ENCODE measurements at regions not wholly inside any gene's neighbourhood (a gene's known extent, or its start where the extent isn't known, plus 50 kb on each side); places are given as distances from the start of the nearest gene placed in this dataset.

DNA sequence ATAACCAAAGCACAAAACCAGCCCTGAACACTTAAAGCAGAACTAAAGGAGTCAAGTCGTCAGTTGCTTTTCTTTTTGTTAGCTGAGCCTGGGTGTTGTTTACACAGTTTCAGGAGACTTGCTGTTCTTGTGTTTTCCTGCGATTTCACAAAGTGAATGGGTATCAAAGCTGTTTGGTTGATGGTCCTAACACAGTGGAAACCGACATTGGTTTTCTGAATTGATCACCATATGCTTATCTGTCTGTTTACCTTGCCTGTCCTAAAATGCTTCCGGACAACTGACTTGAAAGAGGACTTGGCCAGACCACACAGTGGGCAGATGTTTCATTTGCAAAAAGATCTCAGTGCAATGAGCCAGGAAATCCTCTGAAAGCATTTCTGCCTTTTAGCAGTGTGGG lies 676.4 kb downstream of the PRELID2 start:
- no peaks in the 10 kb centered on the region for H3K9me3 ChIP-seq
- H3K4me2 ChIP-seq = no peak overlapping the region
- no peak for ATAC-seq
- WGBS (ENCODE audit: missing lambda C conversion rate) = 18% methylated on average over 4 of the region's 4 CpGs
- CTCF ChIA-PET = no interaction called here
- FAIRE-seq = no peak
- no peak overlapping the region for H3K27ac ChIP-seq
- no peak for TF ChIP-seq CHD4 (IDR thresholded peaks at IDR 0.05; ENCODE audit: borderline replicate concordance)
- POLR2A ChIA-PET = no interaction called here
- no peak for DNase-seq (ENCODE audit: low read depth in 1 of 2, low spot score in 1 of 2)
- no peak overlapping the region for H3K4me3 ChIP-seq
- no peaks in the 10 kb centered on the region for H3K4me1 ChIP-seq

DNA sequence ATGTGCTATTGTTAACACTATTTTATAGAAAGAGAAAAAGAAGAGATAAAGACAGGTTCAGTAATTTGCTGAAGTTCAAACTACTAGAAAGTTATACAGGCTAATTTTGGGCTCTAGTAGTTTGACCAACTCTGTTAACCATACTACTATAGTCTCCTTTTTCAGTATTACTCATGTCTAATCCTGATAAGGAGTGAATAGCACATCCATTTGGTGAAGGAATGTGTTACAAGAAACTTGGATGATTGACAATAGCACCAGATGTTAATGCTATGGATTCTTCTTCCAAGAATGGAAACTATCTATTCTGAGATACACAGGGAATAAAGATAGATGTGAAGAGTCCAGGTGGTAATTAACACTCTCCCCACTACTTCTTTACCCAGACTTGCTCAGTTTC lies 677.3 kb downstream of the PRELID2 start:
- POLR2A ChIA-PET = no interaction called here
- DNase-seq (ENCODE audit: low read depth in 1 of 2, low spot score in 1 of 2) = no peak
- FAIRE-seq = no peak

DNA sequence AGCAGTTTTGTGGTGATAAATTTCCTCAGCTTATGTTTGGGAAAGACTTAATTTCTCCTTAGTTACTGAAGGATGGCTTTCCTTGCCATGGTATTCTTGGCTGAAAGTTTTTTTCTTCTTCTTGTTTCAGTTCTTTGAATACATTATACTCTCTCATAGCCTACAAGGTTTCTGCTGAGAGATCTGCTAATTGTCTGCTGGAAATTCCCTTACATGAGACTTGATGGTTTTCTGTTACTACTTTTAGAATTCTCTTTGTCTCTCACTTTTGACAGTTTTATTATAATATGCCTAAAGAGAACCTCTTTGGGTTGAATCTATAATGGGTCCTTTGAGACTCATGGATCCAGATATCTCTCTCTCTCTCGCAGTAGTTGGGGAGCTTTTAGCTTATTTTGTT lies 693.6 kb downstream of the PRELID2 start:
- ATAC-seq = no peak
- no peaks in the 10 kb centered on the region for H3K4me1 ChIP-seq
- ChIA-PET CTCF (no interaction called here), POLR2A (no interaction called here)
- H3K4me3 ChIP-seq = no peak overlapping the region
- FAIRE-seq = no peak
- H3K27ac ChIP-seq = no peak overlapping the region
- H3K9me3 ChIP-seq = no peaks in the 10 kb centered on the region
- no peak overlapping the region for H3K4me2 ChIP-seq
- no peak for TF ChIP-seq CHD4 (IDR thresholded peaks at IDR 0.05; ENCODE audit: borderline replicate concordance)
- TF ChIP-seq MYC (IDR thresholded peaks at IDR 0.05; ENCODE audit: borderline replicate concordance, low read length) = no peak
- TF ChIP-seq FOXS1 (CRISPR knock-in tag; IDR thresholded peaks at IDR 0.05) = no peak
- 0% methylated on average over 1 of the region's 1 CpG for WGBS (ENCODE audit: missing lambda C conversion rate)
- DNase-seq (ENCODE audit: low read depth in 1 of 2, low spot score in 1 of 2) = no peak

More for the DNA sequence above, 677.3 kb downstream of the PRELID2 start:
- ATAC-seq = no peak
- Histone ChIP-seq H3K4me3 (no peak overlapping the region), H3K27ac (no peak overlapping the region), H3K4me1 (no peaks in the 10 kb centered on the region), H3K4me2 (no peak overlapping the region), H3K9me3 (no peaks in the 10 kb centered on the region)
- CTCF ChIA-PET = no interaction called here
- TF ChIP-seq MAFK (IDR thresholded peaks at IDR 0.05; ENCODE audit: partially characterized antibody) = no peak
- no peak for TF ChIP-seq EHF (CRISPR knock-in tag; IDR thresholded peaks at IDR 0.05)
- TF ChIP-seq SREBF2 (IDR thresholded peaks at IDR 0.05) = no peak
- no peak for TF ChIP-seq CBX8 (IDR thresholded peaks at IDR 0.05)
- no peak for TF ChIP-seq REST (IDR thresholded peaks at IDR 0.05)
- TF ChIP-seq, protein P1, sequence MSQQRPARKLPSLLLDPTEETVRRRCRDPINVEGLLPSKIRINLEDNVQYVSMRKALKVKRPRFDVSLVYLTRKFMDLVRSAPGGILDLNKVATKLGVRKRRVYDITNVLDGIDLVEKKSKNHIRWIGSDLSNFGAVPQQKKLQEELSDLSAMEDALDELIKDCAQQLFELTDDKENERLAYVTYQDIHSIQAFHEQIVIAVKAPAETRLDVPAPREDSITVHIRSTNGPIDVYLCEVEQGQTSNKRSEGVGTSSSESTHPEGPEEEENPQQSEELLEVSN (IDR thresholded peaks at IDR 0.05; ENCODE audit: borderline replicate concordance, low read depth) = no peak

GRCh38 chr5:145130996-145131395 lies 704.1 kb downstream of the PRELID2 start:
- TF ChIP-seq PBX3 (IDR thresholded peaks at IDR 0.05) (no peak), PHF8 (IDR thresholded peaks at IDR 0.05; ENCODE audit: borderline replicate concordance, low read depth) (no peak), FOXS1 (CRISPR knock-in tag; IDR thresholded peaks at IDR 0.05) (no peak), RNF2 (IDR thresholded peaks at IDR 0.05; ENCODE audit: borderline replicate concordance, low read depth) (no peak), TFCP2L1 (CRISPR knock-in tag; IDR thresholded peaks at IDR 0.05) (no peak), SREBF2 (IDR thresholded peaks at IDR 0.05) (no peak), POLR2AphosphoS2 (conservative IDR thresholded peaks at IDR 0.05; ENCODE audit: low read length) (no peak), KDM1A (IDR thresholded peaks at IDR 0.05; ENCODE audit: low read depth) (no peak)
- TF ChIP-seq, protein P1 (IDR thresholded peaks at IDR 0.05; ENCODE audit: borderline replicate concordance, low read depth) = no peak
- no peak for ATAC-seq
- CTCF ChIA-PET = no interaction called here

More at GRCh38 chr5:145130996-145131395, 704.1 kb downstream of the PRELID2 start:
- FAIRE-seq (no peak), DNase-seq (ENCODE audit: low read depth in 1 of 2, low spot score in 1 of 2) (no peak)
- no peaks in the 10 kb centered on the region for H3K4me1 ChIP-seq
- WGBS (ENCODE audit: missing lambda C conversion rate) = 14% methylated on average over 3 of the region's 3 CpGs
- H3K4me2 ChIP-seq = no peak overlapping the region
- H3K9me3 ChIP-seq = no peaks in the 10 kb centered on the region
- H3K4me3 ChIP-seq = no peak overlapping the region
- H3K27ac ChIP-seq = no peak overlapping the region
- POLR2A ChIA-PET = no interaction called here

Data from A549 (cell line).